ENCODE measurements at regions not wholly inside any gene's neighbourhood (a gene's known extent, or its start where the extent isn't known, plus 50 kb on each side); places are given as distances from the start of the nearest gene placed in this dataset.

- ChIA-PET CTCF (ENCODE audit: low intra/inter-chr PET ratio, low total read pairs) (no interaction called here), POLR2A (no interaction called here)
- Histone ChIP-seq H3K36me3 (replicated peaks in 1 of 2; ENCODE audit: control insufficient read depth in 1 of 2, insufficient read depth in 2 of 2, low read length in 2 of 2) (no peaks in the 10 kb centered on the region), H3K4me1 (ENCODE audit: insufficient read depth, low read length) (no peaks in the 10 kb centered on the region), H3K79me2 (ENCODE audit: insufficient read depth, low read length) (no peaks in the 10 kb centered on the region), H3K4me3 (replicated peaks in 1 of 3; ENCODE audit: insufficient read depth in 1 of 3, low read depth in 2 of 3, low read length in 3 of 3) (no peak overlapping the region), H3K27me3 (ENCODE audit: control insufficient read depth in 1 of 2, insufficient read depth in 2 of 2, low read length in 2 of 2) (peaks cover 3 to 35% of the 10 kb centered on the region in 2 experiments; a peak in 4 of 5 replicates), H3K4me2 (ENCODE audit: low read depth, low read length) (no peak overlapping the region), H4K20me1 (ENCODE audit: insufficient read depth, low read length) (no peaks in the 10 kb centered on the region), H3K27ac (ENCODE audit: extremely low read length, insufficient read depth, low read length) (no peak overlapping the region), H3K9me3 (ENCODE audit: low read length) (no peaks in the 10 kb centered on the region), H2AFZ (ENCODE audit: low read length) (no peak overlapping the region), H3K9ac (ENCODE audit: insufficient read depth, low read depth, low read length) (no peak overlapping the region)
- DNase-seq (ENCODE audit: low spot score) (no peak), ATAC-seq (no peak), FAIRE-seq (no peak)
- intact Hi-C loops (cut with micrococcal nuclease; ENCODE audit: unreplicated experiment) (no loop called here), in situ Hi-C loops (cut with HindIII; ENCODE audit: extremely low pct_ligation_motif_present, low pct_unique_long_range_greater_than_20kb) (loop anchor here (5.0 kb wide), 1 partner anchor 198 kb away; no protein-coding TSS in a partner anchor)
- TF ChIP-seq SNRNP70 (IDR thresholded peaks at IDR 0.05; ENCODE audit: low read depth, low read length) (no peak), JUN (CRISPR knock-in tag; IDR thresholded peaks at IDR 0.05) (no peak), GRHL1 (CRISPR knock-in tag; conservative IDR thresholded peaks at IDR 0.05) (no peak), ZSCAN21 (CRISPR knock-in tag; IDR thresholded peaks at IDR 0.05; ENCODE audit: borderline replicate concordance) (no peak)
- no TSS peak for BruUV-seq (replicated peaks)
- 9% methylated on average over 3 of the region's 3 CpGs for WGBS (ENCODE audit: low lambda C conversion rate)
Measured at GRCh38 chr20:40744818-40745175, 55.8 kb upstream of the MAFB start.

GRCh38 chr20:40746251-40746650 lies 57.2 kb upstream of the MAFB start:
- Histone ChIP-seq H3K4me1 (ENCODE audit: insufficient read depth, low read length) (no peaks in the 10 kb centered on the region), H3K36me3 (replicated peaks in 1 of 2; ENCODE audit: control insufficient read depth in 1 of 2, insufficient read depth in 2 of 2, low read length in 2 of 2) (no peaks in the 10 kb centered on the region), H2AFZ (ENCODE audit: low read length) (no peak overlapping the region), H3K9ac (ENCODE audit: insufficient read depth, low read depth, low read length) (no peak overlapping the region), H3K9me3 (ENCODE audit: low read length) (no peaks in the 10 kb centered on the region), H3K27ac (ENCODE audit: extremely low read length, insufficient read depth, low read length) (no peak overlapping the region), H3K27me3 (ENCODE audit: control insufficient read depth in 1 of 2, insufficient read depth in 2 of 2, low read length in 2 of 2) (peaks cover 3 to 35% of the 10 kb centered on the region in 2 experiments; a peak in 4 of 5 replicates), H3K4me3 (replicated peaks in 1 of 3; ENCODE audit: insufficient read depth in 1 of 3, low read depth in 2 of 3, low read length in 3 of 3) (no peak overlapping the region), H3K4me2 (ENCODE audit: low read depth, low read length) (no peak overlapping the region), H3K79me2 (ENCODE audit: insufficient read depth, low read length) (no peaks in the 10 kb centered on the region), H4K20me1 (ENCODE audit: insufficient read depth, low read length) (no peaks in the 10 kb centered on the region)
- DNase-seq (ENCODE audit: low spot score) (no peak), FAIRE-seq (no peak), ATAC-seq (no peak)
- intact Hi-C loops (cut with micrococcal nuclease; ENCODE audit: unreplicated experiment) (no loop called here), in situ Hi-C loops (cut with HindIII; ENCODE audit: extremely low pct_ligation_motif_present, low pct_unique_long_range_greater_than_20kb) (no loop called here)
- WGBS (ENCODE audit: low lambda C conversion rate) = 12% methylated on average over 5 of the region's 5 CpGs
- POLR2A ChIA-PET = no interaction called here
- BruUV-seq (replicated peaks) = no TSS peak
- CTCF ChIA-PET (ENCODE audit: low intra/inter-chr PET ratio, low total read pairs) = no interaction called here
- TF ChIP-seq NR1H2 (CRISPR knock-in tag; IDR thresholded peaks at IDR 0.05; ENCODE audit: borderline replicate concordance, low read depth) (no peak), ZSCAN31 (CRISPR knock-in tag; IDR thresholded peaks at IDR 0.05; ENCODE audit: low read depth) (no peak), ATAD3A (CRISPR knock-in tag; IDR thresholded peaks at IDR 0.05) (no peak), ZNF280B (CRISPR knock-in tag; IDR thresholded peaks at IDR 0.05; ENCODE audit: borderline replicate concordance) (no peak), ZNF740 (CRISPR knock-in tag; IDR thresholded peaks at IDR 0.05) (no peak), SMYD3 (CRISPR knock-in tag; IDR thresholded peaks at IDR 0.05) (no peak), MAZ (IDR thresholded peaks at IDR 0.05; ENCODE audit: borderline replicate concordance, low read depth, low read length) (no peak), MAZ (CRISPR knock-in tag; IDR thresholded peaks at IDR 0.05; ENCODE audit: low read depth) (no peak), ZSCAN29 (CRISPR knock-in tag; conservative IDR thresholded peaks at IDR 0.05) (no peak)
